IgD-negative memory B cell (primary cell): ENCODE measurements at regions not wholly inside any gene's neighbourhood (a gene's known extent, or its start where the extent isn't known, plus 50 kb on each side); places are given as distances from the start of the nearest gene placed in this dataset.

Experiments used
- H3K27ac Mint-ChIP-seq, 3 donors: one replicate each; pipeline ENCODE4 v1.8.0; 2020 to 2022; ENCODE audit warnings: mild to moderate bottlenecking in 3 of 3, mixed read lengths in 3 of 3, moderate library complexity in 1 of 3
- H3K27me3 Mint-ChIP-seq: one replicate; pipeline ENCODE4 v1.8.0; 2021; ENCODE audit warnings: mixed read lengths
- H3K36me3 Mint-ChIP-seq: one replicate; pipeline ENCODE4 v1.8.0; 2020; ENCODE audit warnings: mild to moderate bottlenecking, mixed read lengths
- H3K4me1 Mint-ChIP-seq, 3 donors: one replicate each; pipeline ENCODE4 v1.8.0; 2020 to 2022; ENCODE audit warnings: mixed read lengths in 3 of 3, mild to moderate bottlenecking in 1 of 3
- H3K4me3 Mint-ChIP-seq, 4 donors: one replicate each; pipeline ENCODE4 v1.8.0; 2020 to 2022; ENCODE audit warnings: mild to moderate bottlenecking in 4 of 4, mixed read lengths in 4 of 4, moderate library complexity in 3 of 4
- H3K9me3 Mint-ChIP-seq, 3 donors: one replicate each; pipeline ENCODE4 v1.8.0; 2020 to 2021; ENCODE audit warnings: mixed read lengths in 3 of 3, mild to moderate bottlenecking in 1 of 3

DNA sequence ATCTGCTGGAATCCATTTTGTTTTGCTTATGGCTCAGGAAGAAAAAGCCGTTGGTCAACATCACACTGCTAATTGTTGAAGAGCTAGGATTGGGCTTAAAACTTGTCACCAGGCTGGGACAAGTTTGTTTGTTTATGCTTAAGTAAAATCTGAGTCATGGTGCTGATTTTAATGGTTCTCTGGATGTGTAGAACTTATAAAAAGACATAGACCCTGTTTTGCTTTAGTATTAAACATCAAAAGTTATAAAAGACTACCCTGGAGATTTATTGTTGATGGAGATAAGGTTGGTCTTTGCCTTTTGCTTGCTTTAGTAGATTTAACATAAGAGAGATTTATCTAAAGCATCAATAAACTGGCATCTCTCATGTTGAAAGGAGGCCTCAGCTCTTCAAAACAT lies 348.2 kb upstream of the GOLIM4 start:
- Mint-ChIP-seq H3K9me3 (no peaks in the 10 kb centered on the region), H3K4me3 (no peak overlapping the region), H3K4me1 (no peaks in the 10 kb centered on the region), H3K27ac (no peak overlapping the region), H3K27me3 (no peaks in the 10 kb centered on the region), H3K36me3 (no peaks in the 10 kb centered on the region)

DNA sequence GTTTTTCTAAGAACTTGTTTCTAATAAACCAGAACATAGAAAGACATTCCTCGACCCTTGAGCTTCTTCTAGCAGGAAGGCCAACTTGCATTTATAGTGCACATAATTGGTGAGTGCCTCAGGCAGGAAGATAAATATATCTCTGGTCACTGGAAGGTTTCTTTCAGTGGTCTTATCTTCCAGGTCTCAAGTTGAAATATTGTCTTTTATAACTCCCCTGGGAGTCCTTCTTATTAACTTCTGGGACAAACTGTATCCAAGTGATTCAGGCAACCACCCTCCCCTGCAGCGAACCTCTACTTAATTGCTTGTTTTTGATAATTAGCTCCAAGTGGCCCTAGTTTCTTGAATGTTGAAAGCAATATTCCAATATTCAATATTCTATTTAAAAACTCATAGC lies 346.8 kb upstream of the GOLIM4 start:
- no peaks in the 10 kb centered on the region for H3K4me1 Mint-ChIP-seq
- H3K27ac Mint-ChIP-seq = peak overlapping the region in 1 of 3 donors; percentile 17
- no peaks in the 10 kb centered on the region for H3K27me3 Mint-ChIP-seq
- no peaks in the 10 kb centered on the region for H3K36me3 Mint-ChIP-seq
- H3K4me3 Mint-ChIP-seq = no peak overlapping the region
- H3K9me3 Mint-ChIP-seq = no peaks in the 10 kb centered on the region

DNA sequence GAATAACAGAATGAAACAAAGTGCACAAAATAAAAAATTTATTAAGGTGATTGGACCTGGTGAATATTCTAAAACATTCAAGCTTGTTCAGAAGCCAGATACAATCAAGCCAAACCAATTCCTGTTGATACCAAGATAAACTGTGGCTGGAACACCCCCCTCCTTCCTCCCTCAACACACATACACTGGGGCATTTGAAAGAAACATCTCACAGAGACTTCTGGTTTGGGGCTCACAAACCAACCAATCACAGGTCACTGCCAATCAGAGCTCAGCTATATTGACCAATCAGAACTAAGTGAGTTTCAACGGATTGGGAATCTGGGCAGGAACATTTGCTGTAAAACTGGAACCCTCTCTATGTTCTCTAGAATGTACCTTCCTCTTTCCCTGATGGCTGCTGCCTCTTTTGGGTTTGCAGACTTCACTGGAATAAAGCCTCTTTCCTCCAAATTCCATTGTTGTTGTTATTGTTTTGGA lies 340.6 kb upstream of the GOLIM4 start:
- Mint-ChIP-seq H3K4me1 (no peaks in the 10 kb centered on the region), H3K27ac (no peak overlapping the region), H3K4me3 (no peak overlapping the region), H3K9me3 (no peaks in the 10 kb centered on the region), H3K36me3 (no peaks in the 10 kb centered on the region), H3K27me3 (no peaks in the 10 kb centered on the region)

DNA sequence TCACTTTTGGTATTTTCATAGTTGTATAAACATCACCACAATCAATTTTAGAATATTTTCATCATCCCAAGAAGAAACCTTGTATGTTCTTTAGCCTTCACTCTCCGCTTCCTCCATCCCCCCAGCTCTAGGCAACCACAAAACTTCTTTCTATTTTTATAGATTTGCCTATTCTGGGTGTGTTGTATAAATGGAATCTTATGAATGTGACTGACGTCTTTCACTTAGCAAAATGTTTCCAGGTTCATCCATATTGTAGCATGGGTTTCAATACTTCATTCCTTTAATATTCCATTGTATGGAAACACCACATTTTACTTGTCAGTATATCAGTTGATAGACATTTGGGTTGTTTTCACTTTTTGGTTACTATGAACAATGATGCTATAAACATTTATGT lies 335.8 kb upstream of the GOLIM4 start:
- no peaks in the 10 kb centered on the region for H3K27me3 Mint-ChIP-seq
- no peak overlapping the region for H3K4me3 Mint-ChIP-seq
- H3K27ac Mint-ChIP-seq = no peak overlapping the region
- H3K4me1 Mint-ChIP-seq = no peaks in the 10 kb centered on the region
- H3K36me3 Mint-ChIP-seq = no peaks in the 10 kb centered on the region
- no peaks in the 10 kb centered on the region for H3K9me3 Mint-ChIP-seq

DNA sequence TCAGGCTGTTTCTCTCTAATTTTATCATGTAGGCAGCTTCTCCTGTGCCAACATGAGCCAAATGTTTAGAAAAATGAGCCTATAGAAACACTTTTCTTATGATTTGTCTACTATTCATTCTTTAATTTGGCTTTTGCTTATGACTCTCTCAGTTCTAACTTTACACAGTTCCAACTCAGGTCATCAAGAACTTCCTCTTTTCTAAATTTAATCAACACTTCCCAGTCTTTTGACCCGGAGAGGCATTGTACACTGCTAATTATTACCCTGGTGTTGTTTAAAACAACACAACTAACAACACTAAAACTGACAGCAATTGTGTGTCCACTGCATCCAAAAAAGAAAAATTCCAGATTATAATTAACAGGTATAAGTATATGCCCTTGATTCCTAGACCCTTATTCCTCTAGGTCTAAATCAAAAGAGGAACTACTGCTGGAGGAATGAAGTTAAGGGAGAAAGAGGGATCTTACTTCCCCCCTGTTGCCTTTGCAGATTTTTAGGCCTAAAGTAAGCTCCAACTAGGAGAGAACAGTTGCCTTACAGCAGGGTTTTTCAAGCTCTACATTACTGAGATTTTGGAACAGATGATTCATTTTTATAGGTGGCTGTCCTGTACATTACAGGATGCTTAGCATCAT lies 332.2 kb upstream of the GOLIM4 start:
- Mint-ChIP-seq H3K9me3 (peaks cover 0 to 1% (median 0%) of the 10 kb centered on the region in 3 donors), H3K36me3 (no peaks in the 10 kb centered on the region), H3K27me3 (no peaks in the 10 kb centered on the region), H3K4me1 (no peaks in the 10 kb centered on the region), H3K27ac (no peak overlapping the region), H3K4me3 (no peak overlapping the region)

DNA sequence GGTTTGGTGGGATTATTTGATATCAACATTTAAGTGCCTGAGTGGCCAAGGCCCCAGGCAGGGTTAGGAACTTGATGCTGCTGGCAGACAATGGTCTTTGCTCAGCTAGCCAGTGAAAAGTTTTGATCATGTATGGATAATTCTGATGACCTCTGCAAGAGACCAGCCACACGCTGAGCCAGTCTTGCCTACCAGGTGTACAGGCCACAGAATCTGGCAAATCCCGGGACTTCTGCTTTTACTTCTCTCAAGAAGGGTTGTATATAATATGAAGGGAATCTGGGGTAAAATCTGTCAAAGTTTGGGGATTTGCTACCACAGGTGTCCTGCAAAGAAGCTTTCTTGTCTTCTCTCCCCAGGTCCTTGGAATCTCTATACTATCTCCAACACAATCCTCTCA lies 331.4 kb upstream of the GOLIM4 start:
- Mint-ChIP-seq H3K36me3 (no peaks in the 10 kb centered on the region), H3K27ac (no peak overlapping the region), H3K9me3 (peaks cover 0 to 4% (median 1%) of the 10 kb centered on the region in 3 donors), H3K27me3 (no peaks in the 10 kb centered on the region), H3K4me3 (no peak overlapping the region), H3K4me1 (no peaks in the 10 kb centered on the region)

DNA sequence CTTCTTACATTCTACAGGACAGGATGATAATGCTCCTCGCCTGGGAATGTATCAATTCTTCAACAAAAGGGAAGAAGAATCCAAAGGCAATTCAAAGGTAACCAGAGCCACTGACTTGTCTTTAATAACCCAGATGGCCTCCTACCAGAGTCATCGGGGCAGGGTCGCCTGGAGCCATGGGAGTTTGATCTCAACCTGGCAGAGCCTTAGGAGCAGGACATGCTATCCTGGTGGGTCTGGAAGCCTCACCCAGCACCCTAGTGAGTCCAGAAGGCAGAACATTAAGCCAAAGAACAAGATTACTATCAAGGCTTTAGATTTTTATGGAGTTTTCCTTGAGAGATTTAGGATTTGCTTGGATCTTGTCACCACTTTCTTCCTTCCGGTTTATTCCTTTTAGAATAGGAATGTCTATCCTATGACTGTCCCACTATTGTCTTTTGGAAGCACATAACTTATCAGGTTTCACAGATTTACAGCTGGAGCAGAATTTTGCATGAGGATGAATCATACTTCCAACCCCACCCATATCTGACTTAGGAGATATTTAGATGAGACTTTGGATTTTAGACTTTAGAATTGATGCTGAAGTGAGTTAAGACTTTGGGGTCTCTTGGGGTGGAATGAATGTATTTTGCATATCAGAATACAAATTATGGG lies 330.3 kb upstream of the GOLIM4 start:
- H3K27me3 Mint-ChIP-seq = no peaks in the 10 kb centered on the region
- H3K4me1 Mint-ChIP-seq = no peaks in the 10 kb centered on the region
- H3K4me3 Mint-ChIP-seq = no peak overlapping the region
- no peaks in the 10 kb centered on the region for H3K36me3 Mint-ChIP-seq
- H3K9me3 Mint-ChIP-seq = peaks cover 0 to 4% (median 1%) of the 10 kb centered on the region in 3 donors
- no peak overlapping the region for H3K27ac Mint-ChIP-seq

DNA sequence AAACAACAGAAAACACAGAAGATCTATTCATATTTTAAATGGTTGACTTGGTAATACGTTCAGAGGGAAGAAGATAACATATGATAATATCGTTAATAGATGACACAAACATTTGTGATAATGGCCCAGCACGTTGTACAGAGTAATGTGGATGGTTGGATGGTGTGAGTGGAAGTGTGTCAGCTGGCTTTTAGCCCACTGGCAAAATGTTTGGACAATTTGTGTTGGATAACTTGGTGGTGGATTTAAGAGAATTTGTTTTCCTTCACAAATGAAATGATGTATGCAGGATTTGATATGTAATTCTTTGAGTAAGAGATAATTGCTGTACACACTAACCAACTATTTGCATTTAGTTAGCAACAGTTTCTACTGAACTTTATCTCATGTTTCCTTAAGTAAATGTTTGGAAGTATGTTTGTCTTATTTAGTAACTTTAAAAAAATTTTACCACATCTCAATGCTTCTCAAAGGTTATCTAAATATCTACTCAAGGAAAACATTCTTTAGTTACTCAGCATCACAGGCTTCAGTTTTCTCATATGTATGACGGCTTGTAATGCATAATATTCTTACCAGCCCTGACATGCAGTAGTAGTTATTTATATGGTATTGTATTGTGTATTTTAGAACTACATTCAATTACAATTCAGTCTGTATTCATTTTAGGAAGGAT lies 328.5 kb upstream of the GOLIM4 start:
- Mint-ChIP-seq H3K9me3 (peaks cover 0 to 4% (median 1%) of the 10 kb centered on the region in 3 donors), H3K4me1 (no peaks in the 10 kb centered on the region)

DNA sequence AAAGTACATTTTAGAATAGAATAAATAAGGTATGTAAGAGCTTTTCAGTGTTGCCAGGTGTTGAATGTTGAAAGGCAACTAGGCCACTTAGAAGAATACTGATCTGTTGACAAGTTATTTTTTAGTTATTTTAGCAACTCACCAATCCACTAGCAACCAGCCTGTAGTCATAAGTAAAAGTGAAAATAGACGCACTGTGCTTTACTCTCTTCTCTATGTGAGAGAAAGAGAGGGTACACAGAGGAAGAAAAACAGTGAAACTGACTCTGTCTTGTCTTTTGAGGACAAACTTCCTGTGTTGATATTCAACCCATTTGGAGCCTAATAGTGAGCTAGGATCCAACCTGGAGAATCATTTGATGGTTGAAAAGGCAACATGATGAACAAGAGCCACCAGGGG lies 327.1 kb upstream of the GOLIM4 start:
- Mint-ChIP-seq H3K9me3 (peaks cover 0 to 4% (median 1%) of the 10 kb centered on the region in 3 donors), H3K4me3 (no peak overlapping the region), H3K36me3 (no peaks in the 10 kb centered on the region), H3K4me1 (no peaks in the 10 kb centered on the region), H3K27me3 (no peaks in the 10 kb centered on the region), H3K27ac (no peak overlapping the region)

More for the DNA sequence above, 328.5 kb upstream of the GOLIM4 start:
- no peak overlapping the region for H3K4me3 Mint-ChIP-seq
- no peak overlapping the region for H3K27ac Mint-ChIP-seq
- no peaks in the 10 kb centered on the region for H3K27me3 Mint-ChIP-seq
- H3K36me3 Mint-ChIP-seq = no peaks in the 10 kb centered on the region

DNA sequence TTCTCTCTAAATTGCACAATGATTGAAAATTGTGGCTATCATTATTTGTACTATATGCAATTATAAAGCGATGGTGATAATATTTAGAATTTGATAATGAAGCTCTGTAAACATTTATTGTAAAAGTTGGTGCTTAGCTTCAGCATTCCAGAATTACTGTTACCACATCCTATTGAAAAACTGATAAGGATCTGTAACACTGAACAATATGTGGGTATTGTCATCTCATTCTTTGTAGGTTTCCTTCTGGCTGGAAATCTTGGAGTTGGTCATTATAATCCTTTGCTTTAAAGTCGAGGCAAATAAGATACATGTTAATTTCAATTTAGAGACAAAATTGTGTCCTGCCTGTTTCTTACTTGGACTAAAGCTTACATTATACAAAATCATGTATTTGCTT lies 323.4 kb upstream of the GOLIM4 start:
- Mint-ChIP-seq H3K36me3 (no peaks in the 10 kb centered on the region), H3K4me1 (no peaks in the 10 kb centered on the region), H3K9me3 (peaks cover 0 to 4% (median 0%) of the 10 kb centered on the region in 3 donors), H3K27me3 (no peaks in the 10 kb centered on the region), H3K27ac (no peak overlapping the region), H3K4me3 (no peak overlapping the region)

DNA sequence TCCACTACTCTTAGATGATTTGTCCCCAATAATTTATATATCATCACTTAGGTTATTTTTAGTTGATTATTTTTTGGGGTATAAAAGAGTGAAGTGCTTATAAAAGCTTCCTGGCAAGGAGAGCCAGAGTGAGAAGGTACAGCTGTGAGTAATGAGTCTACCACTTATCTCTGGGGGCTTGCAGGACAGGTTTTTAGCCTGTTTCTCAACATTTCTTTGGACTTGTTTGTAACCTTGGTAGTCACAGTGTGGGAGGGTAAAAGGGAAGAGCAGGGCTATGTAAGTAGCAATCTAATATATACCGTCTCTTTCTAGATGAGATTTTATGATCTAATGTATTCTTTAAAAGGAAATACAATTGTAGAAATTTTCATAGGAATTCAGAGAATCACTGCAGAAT lies 321.3 kb upstream of the GOLIM4 start:
- Mint-ChIP-seq H3K27ac (no peak overlapping the region), H3K9me3 (no peaks in the 10 kb centered on the region), H3K4me1 (no peaks in the 10 kb centered on the region), H3K36me3 (no peaks in the 10 kb centered on the region), H3K27me3 (no peaks in the 10 kb centered on the region), H3K4me3 (no peak overlapping the region)

DNA sequence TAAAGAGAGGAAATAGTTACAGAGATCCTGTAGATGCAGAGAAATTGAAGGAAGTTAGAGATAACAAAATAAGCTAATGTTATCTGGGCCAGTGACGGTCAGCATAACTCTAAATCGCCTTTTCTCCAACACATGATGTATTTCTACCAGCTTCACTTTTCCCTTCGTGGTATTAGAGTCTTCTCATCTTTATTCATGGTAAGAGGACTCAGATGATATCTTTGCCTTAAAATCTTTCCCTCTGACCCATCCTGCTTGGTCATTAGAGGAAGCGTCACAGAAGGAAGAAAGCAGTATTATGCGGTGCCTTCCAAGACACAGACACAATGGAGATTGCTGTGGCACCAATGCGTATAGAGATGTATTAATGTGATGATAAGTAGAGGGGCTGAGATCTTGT lies 320.7 kb upstream of the GOLIM4 start:
- no peaks in the 10 kb centered on the region for H3K9me3 Mint-ChIP-seq
- H3K27ac Mint-ChIP-seq = no peak overlapping the region
- H3K36me3 Mint-ChIP-seq = no peaks in the 10 kb centered on the region
- H3K4me3 Mint-ChIP-seq = no peak overlapping the region
- H3K27me3 Mint-ChIP-seq = no peaks in the 10 kb centered on the region
- no peaks in the 10 kb centered on the region for H3K4me1 Mint-ChIP-seq

DNA sequence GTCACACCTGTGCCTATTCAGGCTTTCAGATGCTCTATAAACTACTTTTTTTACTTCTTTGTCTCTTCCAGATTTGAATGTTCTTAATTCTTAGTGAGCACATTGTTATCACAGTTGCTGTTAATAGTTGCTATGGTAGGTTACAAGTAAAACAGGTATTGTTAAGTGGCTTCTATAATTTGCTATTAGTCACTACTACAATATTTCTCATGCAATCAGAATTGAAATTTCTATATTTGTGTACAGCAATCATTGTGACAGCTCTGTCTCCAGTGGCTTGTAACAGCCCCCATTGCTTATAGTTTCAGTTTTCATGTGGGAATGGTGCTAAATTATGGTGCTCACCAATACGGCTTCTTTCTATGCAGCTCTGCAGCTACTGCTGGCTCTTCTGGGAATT lies 318.4 kb upstream of the GOLIM4 start:
- Mint-ChIP-seq H3K4me3 (no peak overlapping the region), H3K36me3 (peaks cover 1% of the 10 kb centered on the region), H3K27ac (no peak overlapping the region), H3K4me1 (no peaks in the 10 kb centered on the region), H3K27me3 (no peaks in the 10 kb centered on the region), H3K9me3 (peaks cover 0 to 8% (median 5%) of the 10 kb centered on the region in 3 donors)

DNA sequence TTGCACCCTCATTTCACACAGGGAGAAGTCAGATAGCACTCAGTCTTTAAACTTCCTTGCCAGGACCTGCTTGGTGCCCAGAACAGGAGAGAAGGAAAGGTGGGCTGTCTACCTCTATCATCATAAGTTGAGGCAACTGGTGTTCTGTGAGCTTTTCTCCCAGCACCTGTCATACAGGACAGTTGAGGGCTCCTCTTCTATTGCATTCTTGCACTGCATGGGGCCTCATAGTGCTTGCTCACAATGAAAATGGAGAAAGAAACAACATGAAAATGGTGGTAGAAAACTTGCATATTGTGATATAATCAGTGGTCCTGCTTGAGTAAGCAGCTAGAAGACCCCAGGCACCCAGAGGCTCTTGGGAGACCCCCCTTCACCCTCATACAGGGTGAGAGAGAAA lies 311.7 kb upstream of the GOLIM4 start:
- H3K36me3 Mint-ChIP-seq = peaks cover 1% of the 10 kb centered on the region
- peaks cover 0 to 8% (median 5%) of the 10 kb centered on the region in 3 donors for H3K9me3 Mint-ChIP-seq
- H3K4me1 Mint-ChIP-seq = no peaks in the 10 kb centered on the region
- no peak overlapping the region for H3K4me3 Mint-ChIP-seq
- H3K27me3 Mint-ChIP-seq = no peaks in the 10 kb centered on the region
- H3K27ac Mint-ChIP-seq = no peak overlapping the region

DNA sequence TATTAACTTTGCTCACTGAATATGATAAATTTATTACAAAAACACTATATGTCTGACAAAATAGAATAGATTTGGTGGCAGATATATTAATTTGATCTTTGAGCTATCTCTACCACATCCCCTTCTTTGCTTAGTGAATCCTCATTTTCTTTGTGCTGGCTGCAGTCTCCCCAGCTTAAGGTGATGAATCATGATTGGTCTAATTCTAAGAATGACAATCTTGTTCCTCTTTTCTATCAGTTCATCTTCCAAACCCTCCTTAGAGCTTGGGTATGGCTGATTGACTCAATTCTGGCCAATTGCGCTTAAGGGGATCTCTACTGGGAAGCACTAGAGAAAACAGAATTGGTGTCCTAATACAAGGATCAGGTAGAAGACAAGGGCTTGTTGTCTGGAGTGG lies 309.6 kb upstream of the GOLIM4 start:
- Mint-ChIP-seq H3K4me1 (no peaks in the 10 kb centered on the region), H3K9me3 (peaks cover 0 to 5% (median 2%) of the 10 kb centered on the region in 3 donors), H3K27me3 (no peaks in the 10 kb centered on the region), H3K4me3 (no peak overlapping the region), H3K36me3 (peaks cover 1% of the 10 kb centered on the region), H3K27ac (no peak overlapping the region)
